Osteoblast (primary cell): ENCODE measurements at regions not wholly inside any gene's neighbourhood (a gene's known extent, or its start where the extent isn't known, plus 50 kb on each side); places are given as distances from the start of the nearest gene placed in this dataset.

Experiments
- DNase-seq: peaks from one replicate; pipeline ENCODE4 v3.0.0; 2011; ENCODE audit warnings: low spot score, mixed read lengths; ENCODE audit not compliant: insufficient read length; ENCODE audit errors: missing footprints
- H2AFZ ChIP-seq: 2 replicates; pipeline ENCODE4 v1.6.0; 2011; ENCODE audit warnings: mild to moderate bottlenecking, low read length
- H3K27ac ChIP-seq: 2 replicates; pipeline ENCODE4 v1.5.1; 2011; ENCODE audit warnings: mild to moderate bottlenecking, low read depth, low read length, moderate library complexity
- H3K27me3 ChIP-seq: 2 replicates; pipeline ENCODE4 v1.6.0; 2012; ENCODE audit warnings: mild to moderate bottlenecking, control low read depth, inconsistent platforms, low read length, moderate library complexity; ENCODE audit not compliant: insufficient read depth
- H3K36me3 ChIP-seq: 2 replicates; pipeline ENCODE4 v1.5.1; 2011; ENCODE audit warnings: mild to moderate bottlenecking, low read length, control low read depth, moderate library complexity; ENCODE audit not compliant: insufficient read depth
- H3K4me1 ChIP-seq: 2 replicates; pipeline ENCODE4 v1.5.1; 2011; ENCODE audit warnings: mild to moderate bottlenecking, low read length, control low read depth, moderate library complexity; ENCODE audit not compliant: insufficient read depth
- H3K4me2 ChIP-seq: 2 replicates; pipeline ENCODE4 v1.6.0; 2011; ENCODE audit warnings: mild to moderate bottlenecking, low read length; ENCODE audit not compliant: insufficient read depth
- H3K4me3 ChIP-seq: fragments of 200-600 bp; sonication (generic); 3 replicates; pipeline ENCODE4 v1.5.1; 2012; ENCODE audit warnings: mild to moderate bottlenecking, low read length, inconsistent platforms; ENCODE audit not compliant: insufficient read depth
- H3K79me2 ChIP-seq: 2 replicates; pipeline ENCODE4 v1.6.0; 2012; ENCODE audit warnings: mild to moderate bottlenecking, low read length, control low read depth, inconsistent platforms; ENCODE audit not compliant: insufficient read depth
- H3K9me3 ChIP-seq: 2 replicates; pipeline ENCODE4 v1.5.1; 2011; ENCODE audit warnings: low read depth, low read length, control low read depth
- H4K20me1 ChIP-seq: 2 replicates; pipeline ENCODE4 v1.6.0; 2012; ENCODE audit warnings: mild to moderate bottlenecking, low read length, control low read depth; ENCODE audit not compliant: insufficient read depth
- CTCF ChIP-seq: IDR thresholded peaks from 2 replicates; pipeline ENCODE4 v1.5.1; 2011; ENCODE audit warnings: mild to moderate bottlenecking, low read depth, low read length, moderate library complexity; ENCODE audit errors: extremely low read depth

- Histone ChIP-seq H4K20me1 (no peaks in the 10 kb centered on the region), H3K79me2 (no peaks in the 10 kb centered on the region), H3K4me2 (no peak overlapping the region), H3K9me3 (no peaks in the 10 kb centered on the region), H3K27ac (no peak overlapping the region), H2AFZ (no peak overlapping the region), H3K36me3 (no peaks in the 10 kb centered on the region), H3K27me3 (no peaks in the 10 kb centered on the region), H3K4me1 (no peaks in the 10 kb centered on the region), H3K4me3 (no peak overlapping the region)
- DNase-seq, result no peak
- no peak for TF ChIP-seq CTCF
These were observed 361.6 kb upstream of the MAP2 start for GRCh38 chr2:209062210-209062609.

GRCh38 chr2:209070262-209070661 lies 353.6 kb upstream of the MAP2 start:
- H3K27me3 ChIP-seq, result no peaks in the 10 kb centered on the region
- DNase-seq, result no peak
- H3K4me2 ChIP-seq, result no peak overlapping the region
- no peaks in the 10 kb centered on the region for H3K4me1 ChIP-seq
- no peak overlapping the region for H2AFZ ChIP-seq
- no peak overlapping the region for H3K4me3 ChIP-seq
- H3K79me2 ChIP-seq, result no peaks in the 10 kb centered on the region
- H3K27ac ChIP-seq, result no peak overlapping the region
- no peaks in the 10 kb centered on the region for H3K36me3 ChIP-seq
- H3K9me3 ChIP-seq, result peaks cover 4% of the 10 kb centered on the region
- H4K20me1 ChIP-seq, result no peaks in the 10 kb centered on the region
- no peak for TF ChIP-seq CTCF

- H4K20me1 ChIP-seq, result no peaks in the 10 kb centered on the region
- H3K9me3 ChIP-seq, result no peaks in the 10 kb centered on the region
- no peak overlapping the region for H3K4me2 ChIP-seq
- no peaks in the 10 kb centered on the region for H3K4me1 ChIP-seq
- TF ChIP-seq CTCF, result no peak
- no peak overlapping the region for H2AFZ ChIP-seq
- H3K27ac ChIP-seq, result no peak overlapping the region
- DNase-seq, result no peak
- no peaks in the 10 kb centered on the region for H3K79me2 ChIP-seq
- H3K36me3 ChIP-seq, result no peaks in the 10 kb centered on the region
- no peaks in the 10 kb centered on the region for H3K27me3 ChIP-seq
- H3K4me3 ChIP-seq, result no peak overlapping the region
These were observed 350.7 kb upstream of the MAP2 start for GRCh38 chr2:209073151-209073550.

GRCh38 chr2:209074711-209075110 lies 349.1 kb upstream of the MAP2 start:
- no peak for DNase-seq
- H3K79me2 ChIP-seq, result no peaks in the 10 kb centered on the region

More at GRCh38 chr2:209074711-209075110, 349.1 kb upstream of the MAP2 start:
- Histone ChIP-seq H3K36me3 (no peaks in the 10 kb centered on the region), H3K4me1 (no peaks in the 10 kb centered on the region), H3K27ac (no peak overlapping the region), H3K4me2 (no peak overlapping the region), H3K27me3 (no peaks in the 10 kb centered on the region), H2AFZ (no peak overlapping the region), H3K9me3 (no peaks in the 10 kb centered on the region), H3K4me3 (no peak overlapping the region), H4K20me1 (no peaks in the 10 kb centered on the region)
- no peak for TF ChIP-seq CTCF
